ENCODE measurements at regions not wholly inside any gene's neighbourhood (a gene's known extent, or its start where the extent isn't known, plus 50 kb on each side); places are given as distances from the start of the nearest gene placed in this dataset.

DNA sequence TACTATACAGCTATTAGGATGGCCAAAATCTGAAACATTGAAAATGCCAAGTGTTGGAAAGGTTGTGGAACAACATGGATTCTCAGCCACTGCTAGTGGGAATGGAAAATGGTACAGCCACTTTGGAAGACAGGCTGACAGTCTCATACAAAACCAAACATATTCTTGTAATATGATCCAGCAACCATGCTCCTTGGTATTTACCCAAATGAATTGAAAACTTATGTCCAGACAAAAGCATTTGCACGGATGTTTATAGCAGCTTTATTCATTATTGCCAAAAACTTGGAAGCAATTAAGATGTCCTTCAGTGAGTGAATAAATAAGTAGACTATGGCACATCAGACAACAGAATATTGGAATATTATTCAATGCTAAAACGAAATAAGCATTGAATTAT lies 105.8 kb upstream of the DCLK2 start:
- Histone ChIP-seq H3K4me3 (no peak overlapping the region), H3K4me1 (no peaks in the 10 kb centered on the region), H3K27ac (no peak overlapping the region), H3K27me3 (no peaks in the 10 kb centered on the region), H3K36me3 (no peaks in the 10 kb centered on the region), H3K9me3 (no peaks in the 10 kb centered on the region)
- TF ChIP-seq, protein P1, sequence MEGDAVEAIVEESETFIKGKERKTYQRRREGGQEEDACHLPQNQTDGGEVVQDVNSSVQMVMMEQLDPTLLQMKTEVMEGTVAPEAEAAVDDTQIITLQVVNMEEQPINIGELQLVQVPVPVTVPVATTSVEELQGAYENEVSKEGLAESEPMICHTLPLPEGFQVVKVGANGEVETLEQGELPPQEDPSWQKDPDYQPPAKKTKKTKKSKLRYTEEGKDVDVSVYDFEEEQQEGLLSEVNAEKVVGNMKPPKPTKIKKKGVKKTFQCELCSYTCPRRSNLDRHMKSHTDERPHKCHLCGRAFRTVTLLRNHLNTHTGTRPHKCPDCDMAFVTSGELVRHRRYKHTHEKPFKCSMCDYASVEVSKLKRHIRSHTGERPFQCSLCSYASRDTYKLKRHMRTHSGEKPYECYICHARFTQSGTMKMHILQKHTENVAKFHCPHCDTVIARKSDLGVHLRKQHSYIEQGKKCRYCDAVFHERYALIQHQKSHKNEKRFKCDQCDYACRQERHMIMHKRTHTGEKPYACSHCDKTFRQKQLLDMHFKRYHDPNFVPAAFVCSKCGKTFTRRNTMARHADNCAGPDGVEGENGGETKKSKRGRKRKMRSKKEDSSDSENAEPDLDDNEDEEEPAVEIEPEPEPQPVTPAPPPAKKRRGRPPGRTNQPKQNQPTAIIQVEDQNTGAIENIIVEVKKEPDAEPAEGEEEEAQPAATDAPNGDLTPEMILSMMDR (IDR thresholded peaks at IDR 0.05), result no peak
- TF ChIP-seq POLR2A (IDR thresholded peaks at IDR 0.05) (no peak), EP300 (IDR thresholded peaks at IDR 0.05) (no peak)
- WGBS, 2 donors, result 46 to 51% methylated on average over 2 of the region's 2 CpGs
- no peak for DNase-seq (ENCODE audit: low spot score in 2 of 2)

DNA sequence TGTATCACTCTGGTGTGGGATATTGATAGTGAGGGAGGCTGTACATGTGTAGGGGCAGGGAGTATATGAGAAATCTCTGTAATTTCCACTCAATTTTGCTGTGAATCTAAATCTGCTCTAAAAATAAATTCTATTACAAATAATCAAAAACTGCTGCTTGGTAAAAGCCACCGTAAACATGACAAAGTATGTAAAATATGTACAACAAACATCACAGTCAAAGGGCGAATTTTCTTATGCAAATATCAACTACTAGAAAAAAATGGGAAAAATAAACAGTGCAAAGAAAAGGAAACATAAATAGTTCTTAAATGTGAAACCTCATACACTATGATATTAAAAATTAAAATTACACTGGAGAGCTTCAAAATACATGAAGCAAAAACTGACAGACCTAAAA lies 105.1 kb upstream of the DCLK2 start:
- Histone ChIP-seq H3K9me3 (no peaks in the 10 kb centered on the region), H3K36me3 (no peaks in the 10 kb centered on the region), H3K27me3 (no peaks in the 10 kb centered on the region), H3K4me1 (no peaks in the 10 kb centered on the region), H3K4me3 (no peak overlapping the region), H3K27ac (no peak overlapping the region)
- TF ChIP-seq POLR2A (IDR thresholded peaks at IDR 0.05) (no peak), EP300 (IDR thresholded peaks at IDR 0.05) (no peak)
- TF ChIP-seq, protein P1 (IDR thresholded peaks at IDR 0.05), result no peak
- DNase-seq (ENCODE audit: low spot score in 2 of 2), result no peak
- 49 to 60% methylated on average over 2 of the region's 2 CpGs for WGBS, 2 donors

DNA sequence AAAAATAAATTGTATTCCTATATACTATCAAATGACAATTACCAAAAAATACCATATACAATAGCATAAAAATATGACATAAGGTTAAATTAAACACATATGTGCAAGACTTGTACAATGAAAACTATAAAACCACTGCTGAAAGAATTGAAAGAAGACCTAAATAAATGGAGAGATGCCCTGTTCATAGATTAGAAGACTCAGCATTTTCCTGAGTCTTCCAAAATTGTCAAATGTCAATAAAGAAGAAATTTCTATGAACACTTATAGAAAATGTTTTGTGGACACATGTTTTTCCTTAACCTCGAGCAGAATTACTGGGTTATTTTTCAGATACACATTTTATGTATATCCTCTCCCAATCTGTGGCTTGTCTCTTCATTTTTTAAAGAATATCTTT lies 103.1 kb upstream of the DCLK2 start:
- Histone ChIP-seq H3K4me3 (no peak overlapping the region), H3K27ac (no peak overlapping the region), H3K9me3 (no peaks in the 10 kb centered on the region), H3K27me3 (no peaks in the 10 kb centered on the region), H3K4me1 (no peaks in the 10 kb centered on the region), H3K36me3 (no peaks in the 10 kb centered on the region)
- 83 to 87% methylated on average over 1 of the region's 1 CpG for WGBS, 2 donors
- DNase-seq (ENCODE audit: low spot score in 2 of 2), result no peak
- TF ChIP-seq, protein P1 (IDR thresholded peaks at IDR 0.05), result no peak
- TF ChIP-seq EP300 (IDR thresholded peaks at IDR 0.05), result no peak
- no peak for TF ChIP-seq POLR2A (IDR thresholded peaks at IDR 0.05)

DNA sequence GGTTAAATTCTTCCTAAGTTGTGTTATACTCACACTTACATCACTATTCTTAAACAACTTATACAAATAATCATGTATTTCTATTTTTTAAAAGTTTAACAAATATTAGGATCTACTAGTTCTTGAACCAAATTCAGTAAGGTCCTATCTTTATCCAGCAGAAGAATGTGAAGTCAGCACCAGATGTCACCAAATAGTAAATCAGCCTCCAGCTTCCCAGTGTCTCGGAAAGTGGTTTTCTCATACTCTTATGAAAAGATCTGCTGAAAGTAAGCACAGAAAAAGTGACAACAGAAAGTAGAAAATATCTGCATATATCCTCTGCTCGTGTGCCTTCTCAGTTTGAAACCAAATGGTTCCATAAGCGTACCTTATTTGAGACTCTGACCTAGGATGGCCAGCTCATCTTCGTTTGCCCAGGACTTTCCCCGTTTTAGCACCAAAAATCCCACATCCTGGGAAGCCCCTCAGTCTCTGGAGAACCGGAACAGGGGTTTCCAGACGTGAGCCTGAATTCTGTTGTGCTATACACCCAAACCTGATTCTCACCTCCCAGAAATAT lies 98.0 kb upstream of the DCLK2 start:
- Histone ChIP-seq H3K27ac (no peak overlapping the region), H3K27me3 (no peaks in the 10 kb centered on the region), H3K36me3 (no peaks in the 10 kb centered on the region), H3K9me3 (no peaks in the 10 kb centered on the region), H3K4me1 (no peaks in the 10 kb centered on the region), H3K4me3 (no peak overlapping the region)
- DNase-seq (ENCODE audit: low spot score in 2 of 2), result no peak
- 63 to 68% methylated on average over 7 of the region's 7 CpGs for WGBS, 2 donors
- no peak for TF ChIP-seq POLR2A (IDR thresholded peaks at IDR 0.05)
- TF ChIP-seq, protein P1 (IDR thresholded peaks at IDR 0.05), result no peak

DNA sequence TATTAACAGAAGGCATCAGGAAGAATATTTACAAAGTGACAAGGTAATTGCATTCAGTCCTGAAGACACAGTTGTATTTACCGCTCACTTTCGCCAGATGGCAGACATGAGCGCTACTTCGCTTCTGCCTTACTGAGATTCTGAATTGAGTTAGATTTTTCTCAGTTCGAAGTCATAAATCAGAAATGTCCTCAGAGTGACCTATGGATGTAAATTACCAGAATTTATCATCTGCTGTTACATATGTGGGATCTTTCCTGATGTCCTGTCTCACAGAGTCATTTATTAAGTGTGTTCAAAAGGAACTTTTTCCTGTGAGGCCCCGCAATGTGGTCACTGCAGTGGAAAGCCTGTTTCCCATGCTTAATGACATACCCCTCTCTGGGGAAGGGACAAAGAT lies 97.3 kb upstream of the DCLK2 start:
- Histone ChIP-seq H3K27ac (no peak overlapping the region), H3K9me3 (no peaks in the 10 kb centered on the region), H3K36me3 (no peaks in the 10 kb centered on the region), H3K4me3 (no peak overlapping the region), H3K4me1 (no peaks in the 10 kb centered on the region), H3K27me3 (no peaks in the 10 kb centered on the region)
- DNase-seq (ENCODE audit: low spot score in 2 of 2), result peak; percentile 15 to 38
- TF ChIP-seq, protein P1 (IDR thresholded peaks at IDR 0.05), result peak; percentile 59 to 77 (median 64)
- TF ChIP-seq POLR2A (IDR thresholded peaks at IDR 0.05) (no peak), EP300 (IDR thresholded peaks at IDR 0.05) (no peak)
- 20 to 21% methylated on average over 6 of the region's 6 CpGs for WGBS, 2 donors
